NCI-H1930 (cell line): ENCODE measurements at regions not wholly inside any gene's neighbourhood (a gene's known extent, or its start where the extent isn't known, plus 50 kb on each side); places are given as distances from the start of the nearest gene placed in this dataset.
"Not testable (repeated sequence)": the region's sequence is repeated elsewhere in the genome, so short reads cannot be mapped to it uniquely, and the experiment has no call there.

Experiments
- DNase-seq, 2 experiments: peaks; one replicate each; lab custom pipeline; 2025; lab: John Stamatoyannopoulos, UW

- DNase-seq, result no peak
Measured at GRCh38 chr13:111064661-111065060, 50.4 kb upstream of the ARHGEF7 start.

GRCh38 chr13:111062966-111063365 lies 52.1 kb upstream of the ARHGEF7 start:
- DNase-seq, result no peak

GRCh38 chr13:111062305-111062704 lies 52.8 kb upstream of the ARHGEF7 start:
- DNase-seq, result no peak

- no peak for DNase-seq
Measured at GRCh38 chr13:111061358-111062045, 53.6 kb upstream of the ARHGEF7 start.

DNA sequence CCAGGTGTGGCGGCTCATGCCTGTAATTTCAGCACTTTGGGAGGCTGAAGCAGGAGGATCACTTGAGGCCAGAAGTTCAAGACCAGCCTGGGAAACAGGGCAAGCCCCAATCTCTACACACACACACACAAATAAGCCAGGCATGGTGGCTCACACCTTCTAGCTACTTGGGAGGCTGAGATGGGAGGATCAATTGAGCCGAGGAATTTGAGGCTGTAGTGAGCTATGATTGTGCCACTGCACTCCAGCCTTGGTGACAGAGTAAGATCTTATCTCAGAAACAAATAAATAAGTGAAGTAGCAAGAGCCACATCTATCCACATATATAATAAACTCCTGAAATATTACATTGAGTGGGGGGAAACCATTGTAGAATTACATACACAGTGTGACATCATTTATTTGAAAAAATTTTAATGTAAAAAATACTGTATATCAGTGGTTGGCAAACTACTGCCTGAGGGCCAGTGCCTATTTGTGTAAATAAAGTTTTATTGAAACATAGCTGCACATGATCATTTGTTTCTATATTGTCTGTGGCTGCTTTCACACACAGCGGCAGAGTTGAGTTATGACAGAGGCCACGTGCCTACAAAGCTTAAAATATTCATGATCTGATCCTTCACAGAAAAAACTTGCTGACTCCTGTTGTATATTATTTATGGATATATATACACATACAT lies 54.7 kb upstream of the ARHGEF7 start:
- DNase-seq, result no peak

DNA sequence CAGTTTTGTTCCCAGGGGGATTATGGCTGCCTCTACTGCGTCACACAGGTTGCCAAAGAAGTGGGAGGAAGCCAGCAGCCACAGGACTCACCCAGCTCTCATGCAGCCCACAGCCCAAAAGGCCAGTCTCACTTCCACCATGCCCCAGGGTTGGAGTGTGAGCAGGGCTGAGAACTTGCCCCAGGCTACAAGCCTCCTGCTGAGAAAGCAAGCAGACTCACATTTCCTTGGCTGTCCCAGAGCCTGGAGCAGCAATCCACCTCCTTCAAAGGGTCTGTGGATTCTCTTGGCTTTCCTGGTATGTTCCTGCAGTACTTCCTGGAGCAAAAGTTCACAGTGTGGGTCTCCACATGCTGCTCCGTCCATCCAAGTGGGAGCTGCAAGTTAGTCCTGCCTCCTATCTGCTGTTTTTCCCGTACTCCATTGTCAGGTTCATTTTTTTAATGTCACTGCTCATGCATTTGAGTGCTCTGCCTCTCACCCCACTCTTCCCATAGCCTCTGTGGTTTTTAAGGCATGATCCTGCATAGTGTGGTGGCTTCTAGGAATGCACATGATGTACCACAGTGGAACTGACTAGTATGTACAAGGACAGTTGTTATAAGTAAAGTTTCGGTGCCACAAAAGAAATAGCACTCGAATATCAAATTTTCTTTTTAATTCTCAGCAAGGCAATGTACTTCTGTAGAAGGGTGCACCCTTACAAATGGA lies 56.2 kb upstream of the ARHGEF7 start:
- no peak for DNase-seq

DNA sequence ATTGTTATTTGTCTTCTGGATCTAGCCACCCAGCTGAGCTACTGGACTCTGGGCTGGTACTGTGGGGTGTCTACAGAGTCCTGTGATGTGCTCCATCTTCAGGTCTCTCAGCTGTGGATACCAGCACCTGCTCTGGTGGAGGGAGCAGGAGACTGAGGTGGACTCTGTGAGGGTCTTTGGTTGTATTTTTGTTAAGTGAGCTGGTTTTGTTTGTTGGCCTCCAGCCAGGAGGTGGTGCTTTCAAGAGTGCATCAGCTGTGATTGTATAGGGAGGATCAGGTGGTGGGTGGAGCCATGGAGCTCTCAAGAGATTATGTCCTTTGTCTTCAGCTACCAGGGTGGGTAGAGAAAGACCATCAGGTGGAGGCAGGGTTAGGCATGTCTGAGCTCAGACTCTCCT lies 56.8 kb upstream of the ARHGEF7 start:
- not testable (repeated sequence) for DNase-seq

GRCh38 chr13:111051726-111052232 lies 63.3 kb upstream of the ARHGEF7 start:
- DNase-seq, result peak; percentile 49 to 64

DNA sequence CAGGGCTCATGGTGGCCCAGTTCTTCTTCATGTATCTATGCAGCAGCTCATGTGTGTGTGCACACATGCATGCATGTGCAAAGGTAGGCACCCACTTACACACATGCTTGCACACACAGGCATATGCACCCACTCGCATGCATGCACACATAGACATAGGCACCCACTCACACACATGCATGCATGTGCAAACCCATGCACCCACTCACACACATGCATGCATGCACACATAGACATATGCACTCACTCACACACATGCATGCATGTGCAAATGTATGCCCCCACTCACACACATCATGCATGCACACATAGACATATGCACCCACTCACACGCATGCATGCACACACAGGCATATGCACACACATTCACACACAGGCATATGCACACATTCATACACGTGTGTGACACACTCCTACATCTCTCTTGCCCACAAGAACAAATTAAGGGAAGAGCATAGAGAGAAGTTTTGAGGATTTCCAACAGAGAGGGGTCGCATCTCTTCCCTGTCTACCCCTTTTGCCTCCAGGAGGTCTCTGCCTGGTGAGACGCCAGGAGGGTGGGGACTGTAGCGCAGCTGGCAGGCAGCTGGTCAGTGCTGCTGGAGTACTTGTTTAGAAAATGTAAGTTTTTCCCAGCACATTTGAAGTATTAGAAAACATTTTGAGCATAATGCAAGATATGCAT lies 63.9 kb upstream of the ARHGEF7 start:
- no peak for DNase-seq

- DNase-seq, result no peak
Measured at GRCh38 chr13:111050539-111050879, 64.6 kb upstream of the ARHGEF7 start.

- no peak for DNase-seq
Measured at GRCh38 chr13:111049791-111050538, 65.1 kb upstream of the ARHGEF7 start.

GRCh38 chr13:111048387-111048786 lies 66.7 kb upstream of the ARHGEF7 start:
- DNase-seq, result no peak

- DNase-seq, result no peak
Measured at GRCh38 chr13:111047326-111047725, 67.8 kb upstream of the ARHGEF7 start.

DNA sequence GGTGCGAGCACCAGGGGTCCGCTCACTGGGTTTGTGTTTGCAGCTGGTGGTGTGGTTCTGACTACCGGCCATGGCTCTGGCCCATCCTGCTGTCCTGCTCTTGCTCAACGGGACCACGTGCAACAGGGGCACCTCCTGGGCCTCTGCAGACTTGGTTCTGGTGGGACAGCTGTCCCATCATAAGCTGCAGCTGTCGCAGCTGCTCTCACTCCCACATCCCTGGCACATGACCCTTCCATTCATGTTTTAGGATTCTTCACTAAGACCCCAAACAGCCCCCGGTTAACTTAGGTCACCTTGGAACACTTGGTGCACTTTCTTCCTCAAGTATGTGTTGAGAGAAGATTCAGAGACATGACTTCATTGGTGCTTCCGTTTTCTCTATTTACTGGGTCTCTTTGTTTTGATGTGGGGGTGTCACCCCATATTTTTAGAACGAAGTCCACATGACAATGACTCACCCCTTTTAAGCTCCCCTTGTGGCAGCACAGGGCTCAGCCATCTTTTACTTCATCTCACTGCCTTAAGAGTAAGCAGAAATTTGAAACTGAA lies 68.4 kb upstream of the ARHGEF7 start:
- DNase-seq, result no peak

- no peak for DNase-seq
Measured at GRCh38 chr13:111045170-111045569, 69.9 kb upstream of the ARHGEF7 start.

GRCh38 chr13:111044087-111044830 lies 70.9 kb upstream of the ARHGEF7 start:
- DNase-seq, result no peak

DNA sequence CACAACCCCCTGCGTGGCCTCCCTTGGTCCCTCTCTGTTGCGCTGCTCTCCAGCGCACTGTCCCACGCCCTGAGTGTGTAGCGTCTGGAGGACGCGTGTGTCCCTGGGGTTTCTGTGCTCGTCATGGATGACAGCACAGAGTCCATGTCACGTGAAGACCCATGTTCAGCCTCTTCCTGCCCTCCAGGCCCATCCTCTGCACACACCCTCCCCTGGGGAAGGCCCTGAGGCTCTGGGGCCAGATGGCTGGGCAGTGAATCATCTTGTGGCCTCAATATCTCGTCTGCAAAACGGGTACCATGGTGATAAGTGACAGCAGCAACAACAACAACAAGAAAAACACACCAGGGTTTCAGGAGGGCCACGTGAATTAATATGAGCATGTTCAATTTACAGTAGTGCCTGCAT lies 71.5 kb upstream of the ARHGEF7 start:
- DNase-seq, result no peak

DNA sequence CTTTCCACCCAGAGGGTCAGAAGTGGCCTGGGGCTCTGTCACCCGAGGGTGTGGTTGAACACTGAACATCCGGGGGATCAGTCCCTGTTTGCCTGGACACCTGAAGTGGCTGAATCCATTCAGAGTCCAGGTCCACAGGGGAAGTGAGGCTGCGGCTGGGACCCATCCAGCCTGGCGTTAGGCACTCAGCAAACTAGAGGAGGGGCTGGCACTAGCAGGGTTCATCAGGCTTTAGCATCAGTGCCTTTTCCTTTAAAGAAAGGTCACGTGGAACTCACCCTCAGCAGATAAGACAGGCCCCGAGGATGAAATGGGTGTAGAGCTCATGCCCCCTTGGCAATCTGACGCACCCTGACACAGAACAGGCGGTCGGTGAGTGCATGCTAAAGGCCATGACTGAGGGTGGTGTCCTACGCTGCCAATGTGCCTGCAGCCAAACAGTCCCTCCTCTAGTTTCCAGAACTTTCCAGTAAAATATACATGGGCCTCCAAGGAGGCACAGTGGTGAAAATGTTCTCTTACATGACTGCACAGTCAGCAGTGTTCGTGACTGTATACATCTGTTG lies 72.4 kb upstream of the ARHGEF7 start:
- no peak for DNase-seq

GRCh38 chr13:111040830-111041229 lies 74.3 kb upstream of the ARHGEF7 start:
- DNase-seq, result no peak

DNA sequence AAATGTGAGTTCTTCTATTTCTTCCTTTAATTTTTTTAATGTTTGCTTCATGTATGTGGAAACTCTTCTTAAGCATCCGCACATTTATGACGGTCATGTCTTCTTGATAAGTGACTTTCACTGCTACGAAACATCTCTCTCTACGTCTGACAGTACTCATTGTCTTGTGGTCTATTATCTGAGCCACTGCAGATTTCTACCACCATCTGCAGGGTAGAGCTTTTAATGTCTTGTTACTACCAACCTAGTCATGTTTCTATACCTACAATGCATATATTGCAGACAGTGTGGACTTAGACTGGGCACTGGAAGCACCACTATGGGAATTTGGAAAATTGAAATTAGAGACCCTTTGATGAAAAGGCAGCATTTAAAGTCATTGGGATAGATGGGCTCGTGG lies 75.4 kb upstream of the ARHGEF7 start:
- DNase-seq, result no peak
